COLO668 (cell line): ENCODE measurements at regions not wholly inside any gene's neighbourhood (a gene's known extent, or its start where the extent isn't known, plus 50 kb on each side); places are given as distances from the start of the nearest gene placed in this dataset.

Source experiments
- DNase-seq: peaks from one replicate; lab custom pipeline; 2025; ENCODE audit not compliant: unreplicated experiment; lab: John Stamatoyannopoulos, UW

GRCh38 chr1:201742955-201743805 is 85.8 kb upstream of the IPO9 start:
- DNase-seq, result no peak

- no peak for DNase-seq
Measured at GRCh38 chr1:201745023-201745422, 83.9 kb upstream of the IPO9 start.

DNA sequence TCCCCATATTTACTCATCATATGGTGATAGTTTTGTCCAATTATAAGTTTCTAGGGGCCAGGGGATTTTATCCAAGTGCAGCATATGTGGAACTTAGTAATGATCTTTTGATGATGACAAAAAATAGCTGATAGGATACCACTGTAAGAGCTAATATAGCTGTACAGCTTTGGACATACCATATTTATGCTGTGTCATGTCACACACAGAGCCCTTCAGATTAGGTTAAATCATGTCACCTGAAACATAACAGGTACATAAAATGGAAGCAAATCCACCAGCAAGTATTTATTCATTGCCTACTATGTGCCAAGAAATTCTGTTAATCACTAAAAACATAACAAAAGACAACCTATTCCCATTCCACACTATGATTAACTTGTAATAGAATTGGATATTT is 82.8 kb upstream of the IPO9 start:
- no peak for DNase-seq

DNA sequence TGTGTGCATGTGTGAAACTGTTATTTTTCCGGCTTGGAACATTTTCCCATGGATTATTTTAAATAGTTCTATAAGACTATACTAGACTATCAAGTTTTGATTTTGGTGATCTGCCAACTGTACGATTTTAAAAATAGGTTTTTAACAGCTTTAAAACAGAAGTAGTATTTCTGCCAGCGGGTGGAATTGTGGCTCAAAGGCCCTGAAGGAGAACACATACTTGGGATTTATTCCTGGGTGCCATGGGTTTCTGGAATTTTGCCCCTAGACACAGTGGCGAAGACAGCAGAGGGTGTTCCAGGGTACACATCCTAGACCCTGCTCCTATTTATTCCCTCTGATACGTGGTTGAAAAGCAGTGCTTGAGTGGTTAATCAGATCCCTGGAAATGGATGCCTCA is 81.7 kb upstream of the IPO9 start:
- no peak for DNase-seq

DNA sequence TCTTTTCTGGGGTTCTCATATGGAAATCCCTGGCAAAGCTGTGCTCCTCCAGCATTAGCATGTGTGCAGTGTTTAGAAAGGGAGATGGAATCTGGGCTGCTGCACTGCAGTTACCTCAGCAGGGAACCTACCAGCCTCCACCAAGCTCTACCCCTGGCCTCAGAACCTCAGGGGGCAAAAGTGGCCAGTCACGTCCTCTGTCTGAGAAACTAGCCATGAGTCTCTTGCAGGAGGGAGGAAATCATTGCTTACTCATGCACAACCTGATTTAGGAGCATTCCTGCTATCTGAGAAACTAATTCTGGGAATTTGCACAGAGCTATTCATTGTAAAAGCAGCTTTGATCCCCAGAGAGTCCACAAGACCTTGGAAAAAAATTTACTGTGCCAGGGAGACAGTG is 80.6 kb upstream of the IPO9 start:
- no peak for DNase-seq

- DNase-seq, result no peak
Measured at GRCh38 chr1:201749059-201749690, 79.8 kb upstream of the IPO9 start.

DNA sequence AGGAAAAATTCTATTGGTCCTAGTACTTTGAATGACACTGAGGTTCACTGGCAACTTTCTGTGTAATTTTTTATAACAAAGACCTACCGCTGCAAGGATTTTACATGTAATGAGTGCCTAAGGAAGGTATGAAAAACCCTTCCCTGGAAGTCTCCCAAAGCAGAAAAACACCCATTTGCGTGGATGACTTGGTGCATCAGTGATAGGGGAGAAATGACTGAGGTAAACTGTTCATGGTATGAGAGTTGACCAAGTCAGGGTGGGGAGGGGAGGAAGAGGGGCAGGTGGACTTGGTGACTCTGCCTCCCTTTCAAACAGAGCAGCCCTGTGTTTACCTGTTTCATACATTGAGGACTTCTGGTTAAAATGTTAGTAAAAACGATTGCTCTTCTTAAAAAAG is 78.8 kb upstream of the IPO9 start:
- DNase-seq, result no peak

DNA sequence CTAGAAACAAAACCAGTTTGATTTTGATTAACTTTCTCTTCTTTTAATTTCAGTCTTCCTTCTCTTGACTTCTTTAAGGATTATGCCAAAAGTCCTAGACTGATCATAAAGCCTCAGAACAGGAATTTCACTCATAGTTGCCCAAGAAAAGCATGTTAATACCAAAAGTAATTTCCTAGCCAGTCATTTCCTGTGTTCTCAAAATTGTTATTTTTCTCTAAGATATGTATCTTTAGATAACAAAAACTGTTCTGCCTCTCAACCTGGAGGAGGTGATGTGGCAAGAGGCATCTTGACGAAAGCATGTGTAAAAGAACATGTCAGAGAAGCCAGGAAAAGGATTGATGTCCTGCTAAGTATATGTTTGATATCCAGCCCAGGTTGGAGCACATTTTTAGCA is 78.0 kb upstream of the IPO9 start:
- DNase-seq, result no peak

GRCh38 chr1:201751872-201752271 is 77.1 kb upstream of the IPO9 start:
- DNase-seq, result no peak

DNA sequence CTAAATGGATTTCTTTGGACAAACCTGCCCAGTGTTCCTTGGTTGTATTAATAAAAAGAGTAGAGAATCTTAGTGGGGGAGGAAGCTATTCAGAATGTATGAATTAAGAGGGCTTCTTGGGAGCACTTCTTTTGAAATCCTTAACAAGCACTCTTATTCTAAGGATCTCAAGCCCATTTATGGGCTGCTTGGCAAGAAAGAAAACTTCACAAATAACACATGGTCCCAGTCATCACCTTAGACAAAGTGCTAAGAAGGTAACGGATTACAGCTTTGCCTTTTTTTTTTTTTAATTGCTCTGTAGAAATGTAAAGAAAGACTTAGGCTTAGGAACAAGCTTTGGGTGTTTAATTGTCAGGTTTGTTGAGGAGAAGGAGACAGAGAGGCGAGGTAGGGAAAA is 76.6 kb upstream of the IPO9 start:
- no peak for DNase-seq

DNA sequence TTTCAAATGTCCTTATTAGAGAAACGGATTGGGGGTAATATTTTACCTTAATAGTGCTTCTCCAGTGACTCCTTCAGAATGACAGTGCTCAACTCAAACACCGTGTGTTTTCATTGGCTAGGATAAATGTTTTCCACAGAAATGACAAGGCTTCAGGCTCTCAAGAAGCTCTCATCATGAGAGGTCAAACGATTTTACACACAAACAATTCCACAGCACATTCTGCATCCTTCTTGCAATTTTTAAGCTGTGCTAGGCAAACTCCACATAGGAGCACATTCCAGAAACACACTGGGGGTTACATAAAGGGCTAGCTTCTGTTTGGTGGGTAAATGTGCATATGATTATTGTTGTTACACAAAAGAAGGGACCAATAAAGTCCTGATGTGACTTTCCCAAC is 75.5 kb upstream of the IPO9 start:
- no peak for DNase-seq

- no peak for DNase-seq
Measured at GRCh38 chr1:201754353-201754752, 74.6 kb upstream of the IPO9 start.

DNA sequence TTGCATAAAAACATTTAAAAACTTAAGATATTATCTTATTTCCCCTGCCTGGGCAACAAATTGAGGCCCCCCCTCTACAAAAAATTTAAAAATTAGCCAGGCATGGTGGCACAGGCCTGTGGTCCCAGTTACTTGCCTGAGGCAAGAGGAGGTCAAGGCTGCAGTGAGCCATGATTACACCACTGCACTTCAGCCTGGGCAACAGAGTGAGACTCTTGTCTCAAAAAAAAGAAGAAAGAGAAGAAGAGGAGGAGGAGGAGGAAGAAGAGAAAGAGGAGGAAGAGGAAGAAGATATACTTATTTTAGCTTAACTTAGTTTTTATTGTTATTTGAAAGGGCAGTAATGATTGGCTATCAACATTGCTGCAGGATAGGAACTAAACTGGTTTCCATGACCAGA is 73.8 kb upstream of the IPO9 start:
- no peak for DNase-seq

DNA sequence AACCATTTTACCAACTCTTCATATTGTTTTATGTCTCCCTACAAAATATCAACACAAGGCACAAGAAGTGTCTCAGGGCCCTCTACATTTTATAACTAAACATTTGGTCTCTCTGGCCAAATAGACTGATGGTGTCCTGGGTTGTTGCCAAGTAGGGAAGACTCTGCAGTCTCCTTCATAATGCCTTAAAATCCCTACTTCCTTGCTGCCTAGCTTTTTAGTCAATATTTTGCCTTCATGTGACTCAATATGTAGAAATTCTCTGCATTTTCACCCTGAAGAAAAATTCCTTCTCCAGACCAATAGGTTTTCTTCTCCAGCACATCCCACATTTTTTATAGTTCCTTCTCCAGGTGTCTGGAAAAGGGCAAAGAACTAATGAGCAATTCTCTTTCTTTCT is 72.6 kb upstream of the IPO9 start:
- no peak for DNase-seq

- DNase-seq, result no peak
Measured at GRCh38 chr1:201758499-201759050, 70.4 kb upstream of the IPO9 start.

DNA sequence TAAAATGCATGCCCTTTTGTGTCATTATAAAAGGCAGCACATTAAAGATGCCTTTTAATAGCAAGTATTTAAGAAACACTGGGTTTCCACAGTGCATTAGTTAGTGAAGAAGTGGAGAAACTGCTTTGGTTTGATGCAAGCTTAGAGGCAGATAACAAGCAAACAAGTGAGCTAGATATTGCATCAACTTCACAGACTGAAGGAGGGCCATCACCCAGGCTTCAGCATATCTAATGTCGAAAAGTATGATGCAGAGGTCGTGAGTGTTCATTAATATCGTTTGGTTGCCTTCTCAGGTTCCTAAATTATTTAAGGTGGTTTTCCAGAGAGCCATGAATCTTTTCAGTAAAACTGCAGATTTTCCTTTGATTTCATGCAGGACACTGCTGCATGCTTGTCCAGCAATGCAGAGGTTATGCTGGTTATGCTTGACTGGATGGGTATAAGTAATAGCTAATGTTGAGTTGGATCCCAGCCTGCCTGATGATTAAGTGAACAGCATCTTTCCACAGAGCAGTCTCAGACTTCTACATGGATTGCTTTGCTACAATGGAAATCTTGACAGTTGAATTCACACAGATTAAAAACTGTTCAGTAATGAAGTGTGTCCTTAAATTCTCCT is 69.7 kb upstream of the IPO9 start:
- DNase-seq, result no peak

DNA sequence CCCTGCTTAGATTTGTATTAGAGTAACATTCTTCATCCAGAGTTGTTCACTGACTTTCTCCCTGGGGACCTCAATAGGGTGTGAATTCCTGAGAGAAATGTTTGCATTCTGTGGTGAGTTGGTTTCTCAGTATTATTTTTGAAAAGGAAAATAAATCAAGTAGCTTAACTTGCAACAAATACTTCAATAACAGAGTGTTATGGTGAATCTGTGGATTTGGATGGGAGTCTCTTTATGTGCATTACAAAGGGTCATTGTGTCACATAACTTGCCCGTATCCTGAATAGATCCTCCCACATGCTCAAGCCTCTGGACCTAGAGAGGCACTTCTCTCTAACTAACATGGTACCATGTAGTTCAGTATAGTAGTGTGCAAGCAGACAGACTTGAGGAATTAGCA is 68.4 kb upstream of the IPO9 start:
- DNase-seq, result no peak

- DNase-seq, result no peak
Measured at GRCh38 chr1:201761178-201761577, 67.8 kb upstream of the IPO9 start.

GRCh38 chr1:201761871-201762270 is 67.1 kb upstream of the IPO9 start:
- no peak for DNase-seq

DNA sequence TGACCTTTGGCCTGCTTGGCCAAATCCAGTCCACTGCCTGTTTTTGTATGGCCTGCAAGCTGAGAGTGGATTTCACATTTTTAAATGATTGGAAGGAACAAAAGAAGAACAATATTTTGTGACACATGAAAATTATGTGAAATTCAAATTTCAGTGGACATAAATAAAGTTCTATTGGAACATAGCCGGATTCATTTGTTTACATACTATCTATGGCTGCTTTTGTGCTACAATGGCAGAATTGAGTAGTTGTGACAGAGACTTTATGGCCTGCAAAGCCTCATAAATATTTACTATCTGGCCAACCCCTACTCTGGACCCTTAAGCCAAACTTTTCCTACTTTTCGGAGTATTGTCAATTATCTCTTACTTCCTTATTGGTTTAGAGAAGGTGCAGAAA is 66.6 kb upstream of the IPO9 start:
- no peak for DNase-seq

- DNase-seq, result no peak
Measured at GRCh38 chr1:201763455-201764140, 65.4 kb upstream of the IPO9 start.
